Tibial nerve (tissue), 4 donors: ENCODE measurements at regions not wholly inside any gene's neighbourhood (a gene's known extent, or its start where the extent isn't known, plus 50 kb on each side); places are given as distances from the start of the nearest gene placed in this dataset.

Experiments
- DNase-seq, 2 donors: peaks; one replicate each; pipeline ENCODE4 v3.0.0-alpha.2; 2019; ENCODE audit warnings: low spot score in 2 of 2
- H3K27ac ChIP-seq, 4 donors: fragments of 200-600 bp; sonication (generic) in 3 of 4; one replicate each; pipeline ENCODE4 v1.5.1; 2017 to 2019; ENCODE audit warnings: mild to moderate bottlenecking in 1 of 4
- H3K27me3 ChIP-seq, 2 donors: fragments of 200-600 bp; sonication (generic) in 1 of 2; one replicate each; pipeline versions ENCODE4 v1.5.1 to v1.6.0; 2017 to 2019
- H3K36me3 ChIP-seq, 3 donors: fragments of 200-600 bp; sonication (generic); one replicate each; pipeline ENCODE4 v1.5.1; 2018 to 2019
- H3K4me1 ChIP-seq, 4 donors: fragments of 200-600 bp; sonication (generic) in 3 of 4; one replicate each; pipeline ENCODE4 v1.5.1; 2017 to 2019
- H3K4me3 ChIP-seq, 4 donors: fragments of 200-600 bp; sonication (generic) in 3 of 4; one replicate each; pipeline ENCODE4 v1.5.1; 2017 to 2019; ENCODE audit warnings: mild to moderate bottlenecking in 1 of 4, moderate library complexity in 1 of 4
- H3K9me3 ChIP-seq, 4 donors: fragments of 200-600 bp; sonication (generic) in 3 of 4; one replicate each; pipeline ENCODE4 v1.5.1; 2017 to 2019
- CTCF ChIP-seq, 5 experiments: fragments of 200-600 bp in 3 of 5; fragments of 450-650 bp in 2 of 5; sonication (generic) in 3 of 5; IDR thresholded peaks; one replicate each; pipeline ENCODE4 v1.5.1; 2016 to 2019; ENCODE audit warnings: antibody characterized with exemption in 5 of 5, mild to moderate bottlenecking in 3 of 5, moderate library complexity in 2 of 5
- EP300 ChIP-seq, 2 donors: sonication (generic); formaldehyde crosslinking; IDR thresholded peaks; one replicate each; pipeline ENCODE4 v1.6.1; 2017; ENCODE audit warnings: antibody characterized with exemption in 2 of 2, mild to moderate bottlenecking in 1 of 2
- POLR2A ChIP-seq, 2 donors: fragments of 450-650 bp; IDR thresholded peaks; one replicate each; pipeline ENCODE4 v1.6.1; 2017; ENCODE audit warnings: antibody characterized with exemption in 2 of 2, mild to moderate bottlenecking in 2 of 2, moderate library complexity in 2 of 2
- WGBS, 2 donors: methylation state at CpG; one replicate each; pipeline ENCODE4 v1.1.5; 2018; 5-methylcytosine and 5-hydroxymethylcytosine counted together

GRCh38 chr2:191607096-191607495 is 70.8 kb upstream of the NABP1 start:
- Histone ChIP-seq H3K27me3 (no peaks in the 10 kb centered on the region), H3K27ac (no peak overlapping the region), H3K36me3 (no peaks in the 10 kb centered on the region), H3K4me3 (no peak overlapping the region), H3K4me1 (no peaks in the 10 kb centered on the region), H3K9me3 (no peaks in the 10 kb centered on the region)
- 84 to 94% methylated on average over 1 of the region's 1 CpG for WGBS, 2 donors
- TF ChIP-seq CTCF (IDR thresholded peaks at IDR 0.05) (no peak), EP300 (IDR thresholded peaks at IDR 0.05) (no peak), POLR2A (IDR thresholded peaks at IDR 0.05) (no peak)
- no peak for DNase-seq

- no peaks in the 10 kb centered on the region for H3K4me1 ChIP-seq
- DNase-seq = no peak
- TF ChIP-seq POLR2A (IDR thresholded peaks at IDR 0.05) = no peak
- TF ChIP-seq CTCF (IDR thresholded peaks at IDR 0.05) = no peak
- TF ChIP-seq EP300 (IDR thresholded peaks at IDR 0.05) = no peak
- H3K4me3 ChIP-seq = no peak overlapping the region
- H3K27me3 ChIP-seq = no peaks in the 10 kb centered on the region
- H3K36me3 ChIP-seq = no peaks in the 10 kb centered on the region
- H3K27ac ChIP-seq = no peak overlapping the region
- no peaks in the 10 kb centered on the region for H3K9me3 ChIP-seq
Observed at GRCh38 chr2:191610756-191611155, 67.2 kb upstream of the NABP1 start.

- DNase-seq = no peak
- no peaks in the 10 kb centered on the region for H3K9me3 ChIP-seq
- WGBS, 2 donors = 79 to 83% methylated on average over 3 of the region's 3 CpGs
- no peak overlapping the region for H3K4me3 ChIP-seq
- H3K27ac ChIP-seq = no peak overlapping the region
- no peaks in the 10 kb centered on the region for H3K27me3 ChIP-seq
- H3K4me1 ChIP-seq = no peaks in the 10 kb centered on the region
- H3K36me3 ChIP-seq = no peaks in the 10 kb centered on the region
- TF ChIP-seq CTCF (IDR thresholded peaks at IDR 0.05) (no peak), POLR2A (IDR thresholded peaks at IDR 0.05) (no peak), EP300 (IDR thresholded peaks at IDR 0.05) (no peak)
Observed at GRCh38 chr2:191611614-191612013, 66.3 kb upstream of the NABP1 start.

- no peak for TF ChIP-seq POLR2A (IDR thresholded peaks at IDR 0.05)
- no peak for TF ChIP-seq EP300 (IDR thresholded peaks at IDR 0.05)
- H3K27me3 ChIP-seq = no peaks in the 10 kb centered on the region
- WGBS, 2 donors = 78 to 95% methylated on average over 1 of the region's 1 CpG
- no peak overlapping the region for H3K4me3 ChIP-seq
- no peak overlapping the region for H3K27ac ChIP-seq
- no peaks in the 10 kb centered on the region for H3K9me3 ChIP-seq
- no peak for DNase-seq
- H3K36me3 ChIP-seq = no peaks in the 10 kb centered on the region
- H3K4me1 ChIP-seq = no peaks in the 10 kb centered on the region
Observed at GRCh38 chr2:191612496-191612895, 65.4 kb upstream of the NABP1 start.

GRCh38 chr2:191614759-191615158 is 63.2 kb upstream of the NABP1 start:
- no peaks in the 10 kb centered on the region for H3K36me3 ChIP-seq
- TF ChIP-seq EP300 (IDR thresholded peaks at IDR 0.05) = no peak
- no peak for TF ChIP-seq POLR2A (IDR thresholded peaks at IDR 0.05)
- no peak for TF ChIP-seq CTCF (IDR thresholded peaks at IDR 0.05)
- H3K4me1 ChIP-seq = peaks cover 0 to 4% (median 0%) of the 10 kb centered on the region in 4 donors
- no peak for DNase-seq
- H3K27me3 ChIP-seq = no peaks in the 10 kb centered on the region
- H3K4me3 ChIP-seq = no peak overlapping the region
- 94 to 97% methylated on average over 3 of the region's 3 CpGs for WGBS, 2 donors
- no peaks in the 10 kb centered on the region for H3K9me3 ChIP-seq
- H3K27ac ChIP-seq = no peak overlapping the region

- no peak for DNase-seq
- Histone ChIP-seq H3K27me3 (no peaks in the 10 kb centered on the region), H3K9me3 (no peaks in the 10 kb centered on the region), H3K27ac (no peak overlapping the region), H3K4me3 (no peak overlapping the region), H3K36me3 (no peaks in the 10 kb centered on the region), H3K4me1 (peaks cover 0 to 4% (median 0%) of the 10 kb centered on the region in 4 donors)
- TF ChIP-seq CTCF (IDR thresholded peaks at IDR 0.05) (no peak), EP300 (IDR thresholded peaks at IDR 0.05) (no peak), POLR2A (IDR thresholded peaks at IDR 0.05) (no peak)
- WGBS, 2 donors = 72 to 94% methylated on average over 3 of the region's 3 CpGs
Observed at GRCh38 chr2:191615596-191615995, 62.3 kb upstream of the NABP1 start.
